SK-N-SH treated with all-trans-retinoic acid at 6 μM for 48 hours (cell line): ENCODE measurements at regions not wholly inside any gene's neighbourhood (a gene's known extent, or its start where the extent isn't known, plus 50 kb on each side); places are given as distances from the start of the nearest gene placed in this dataset.

Source experiments
- ATAC-seq: fragments of 200-7000 bp; cut with Tn5 transposase; 3 replicates; pipeline ENCODE4 v1.9.1; 2020; ENCODE audit warnings: mild to moderate bottlenecking, moderate library complexity
- ARNTL ChIP-seq: fragments of 450-650 bp; formaldehyde crosslinking; IDR thresholded peaks from 2 replicates; pipeline ENCODE4 v1.5.0; 2020; ENCODE audit warnings: low read depth, mild to moderate bottlenecking, moderate library complexity, borderline replicate concordance
- BACH2 ChIP-seq: fragments of 250-450 bp; sonication (Bioruptor Pico); IDR thresholded peaks from 2 replicates; pipeline ENCODE4 v1.9.0; 2021; ENCODE audit warnings: mild to moderate bottlenecking, borderline replicate concordance
- CREB5 ChIP-seq: fragments of 250-450 bp; sonication (Bioruptor Pico); IDR thresholded peaks from 2 replicates; pipeline ENCODE4 v1.5.1; 2020; ENCODE audit warnings: low read depth, mild to moderate bottlenecking, moderate library complexity
- CSDC2 ChIP-seq: fragments of 250-450 bp; sonication (Bioruptor Pico); IDR thresholded peaks from 2 replicates; pipeline ENCODE4 v1.5.0; 2020; ENCODE audit warnings: mild to moderate bottlenecking, moderate library complexity
- ESRRG ChIP-seq: fragments of 250-450 bp; sonication (Bioruptor Pico); IDR thresholded peaks from 2 replicates; pipeline ENCODE4 v1.6.1; 2021; ENCODE audit warnings: mild to moderate bottlenecking
- GLIS3 ChIP-seq: fragments of 250-450 bp; sonication (Bioruptor Pico); IDR thresholded peaks from 2 replicates; pipeline ENCODE4 v1.5.0; 2020; ENCODE audit warnings: mild to moderate bottlenecking, moderate library complexity
- ISL1 ChIP-seq: fragments of 250-450 bp; sonication (Bioruptor Pico); IDR thresholded peaks from 2 replicates; pipeline ENCODE4 v2.1.2; 2022; ENCODE audit warnings: mild to moderate bottlenecking, moderate library complexity
- OSR1 ChIP-seq: fragments of 250-450 bp; sonication (Bioruptor Pico); IDR thresholded peaks from 2 replicates; pipeline ENCODE4 v1.8.0; 2022; ENCODE audit warnings: moderate library complexity, mild to moderate bottlenecking, inconsistent platforms
- POU6F1 ChIP-seq: fragments of 250-450 bp; sonication (Bioruptor Pico); IDR thresholded peaks from 2 replicates; pipeline ENCODE4 v1.8.0; 2021; ENCODE audit warnings: low read depth, mild to moderate bottlenecking, moderate library complexity, borderline replicate concordance
- PPARA ChIP-seq: fragments of 250-450 bp; sonication (Bioruptor Pico); IDR thresholded peaks from 2 replicates; pipeline ENCODE4 v1.5.0; 2020; ENCODE audit warnings: mild to moderate bottlenecking, borderline replicate concordance
- RARB ChIP-seq: fragments of 250-450 bp; sonication (Bioruptor Pico); IDR thresholded peaks from 2 replicates; pipeline ENCODE4 v1.8.0; 2021; ENCODE audit warnings: mild to moderate bottlenecking, moderate library complexity
- SNAI2 ChIP-seq: fragments of 250-450 bp; sonication (Bioruptor Pico); IDR thresholded peaks from 2 replicates; pipeline ENCODE4 v1.5.0; 2020; ENCODE audit warnings: mild to moderate bottlenecking, moderate library complexity
- TCF4 ChIP-seq: fragments of 250-450 bp; sonication (Bioruptor Pico); IDR thresholded peaks from 2 replicates; pipeline ENCODE4 v1.8.0; 2021; ENCODE audit warnings: mild to moderate bottlenecking, moderate library complexity, borderline replicate concordance
- TOX ChIP-seq: fragments of 250-450 bp; sonication (Bioruptor Pico); IDR thresholded peaks from 2 replicates; pipeline ENCODE4 v1.8.0; 2021; ENCODE audit warnings: mild to moderate bottlenecking, moderate library complexity, borderline replicate concordance
- TSHZ2 ChIP-seq: fragments of 250-450 bp; sonication (Bioruptor Pico); IDR thresholded peaks from 2 replicates; pipeline ENCODE4 v1.5.0; 2020; ENCODE audit warnings: mild to moderate bottlenecking, moderate library complexity
- ZC3H10 ChIP-seq: fragments of 250-450 bp; sonication (Bioruptor Pico); IDR thresholded peaks from 2 replicates; pipeline ENCODE4 v1.5.1; 2021; ENCODE audit warnings: mild to moderate bottlenecking, moderate library complexity
- ZFP30 ChIP-seq: fragments of 450-650 bp; formaldehyde crosslinking; IDR thresholded peaks from 2 replicates; pipeline ENCODE4 v1.5.0; 2022; ENCODE audit warnings: mild to moderate bottlenecking, moderate library complexity
- ZNF565 ChIP-seq: fragments of 450-650 bp; formaldehyde crosslinking; conservative IDR thresholded peaks from 2 replicates; pipeline ENCODE4 v1.5.0; 2020; ENCODE audit warnings: low read depth, mild to moderate bottlenecking, moderate library complexity
- ZNF70 ChIP-seq: fragments of 450-650 bp; formaldehyde crosslinking; IDR thresholded peaks from 2 replicates; pipeline ENCODE4 v1.5.0; 2020; ENCODE audit warnings: mild to moderate bottlenecking, moderate library complexity
- ZNF8 ChIP-seq: fragments of 450-650 bp; formaldehyde crosslinking; IDR thresholded peaks from 2 replicates; pipeline ENCODE4 v1.5.0; 2020; ENCODE audit warnings: mild to moderate bottlenecking, moderate library complexity

GRCh38 chr22:35192129-35192918 is 65.0 kb upstream of the HMGXB4 start (continued):
- TF ChIP-seq CREB5 (CRISPR knock-in tag) = no peak
- TF ChIP-seq SNAI2 = no peak
- no peak for TF ChIP-seq ESRRG (CRISPR knock-in tag)
- TF ChIP-seq ZNF565 = no peak
- TF ChIP-seq TOX (CRISPR knock-in tag) = no peak
- TF ChIP-seq ZC3H10 (CRISPR knock-in tag) = no peak

GRCh38 chr22:35195226-35195625 is 62.1 kb upstream of the HMGXB4 start:
- ATAC-seq = no peak
- TF ChIP-seq BACH2 (CRISPR knock-in tag) (no peak), POU6F1 (CRISPR knock-in tag) (no peak), TCF4 (no peak), ZNF8 (CRISPR knock-in tag) (no peak), TOX (CRISPR knock-in tag) (no peak)
- TF ChIP-seq, all 23 proteins: peak for 0

GRCh38 chr22:35195821-35196220 is 61.5 kb upstream of the HMGXB4 start:
- ATAC-seq = no peak
- TF ChIP-seq ZNF70 (no peak), CREB5 (CRISPR knock-in tag) (no peak), PPARA (CRISPR knock-in tag) (no peak), CSDC2 (CRISPR knock-in tag) (no peak), ARNTL (CRISPR knock-in tag) (no peak), OSR1 (CRISPR knock-in tag) (no peak), ZFP30 (no peak), GLIS3 (CRISPR knock-in tag) (no peak), TSHZ2 (CRISPR knock-in tag) (no peak), ISL1 (no peak)

- TF ChIP-seq BACH2 (CRISPR knock-in tag) = no peak
- no peak for TF ChIP-seq PPARA (CRISPR knock-in tag)
- TF ChIP-seq CSDC2 (CRISPR knock-in tag) = no peak
- TF ChIP-seq ARNTL (CRISPR knock-in tag) = no peak
- no peak for TF ChIP-seq RARB (CRISPR knock-in tag)
- ATAC-seq = no peak
These were observed 60.2 kb upstream of the HMGXB4 start for GRCh38 chr22:35197071-35197470.

GRCh38 chr22:35197886-35198285 is 59.4 kb upstream of the HMGXB4 start:
- TF ChIP-seq CSDC2 (CRISPR knock-in tag) (no peak), SNAI2 (no peak), TCF4 (no peak), ZC3H10 (CRISPR knock-in tag) (no peak), ESRRG (CRISPR knock-in tag) (no peak), CREB5 (CRISPR knock-in tag) (no peak), GLIS3 (CRISPR knock-in tag) (no peak), ISL1 (no peak), POU6F1 (CRISPR knock-in tag) (no peak), ZFP30 (no peak), ZNF70 (no peak), ZNF8 (CRISPR knock-in tag) (no peak), OSR1 (CRISPR knock-in tag) (no peak)
- ATAC-seq = no peak
